GM23248 (cell line): ENCODE measurements at regions not wholly inside any gene's neighbourhood (a gene's known extent, or its start where the extent isn't known, plus 50 kb on each side); places are given as distances from the start of the nearest gene placed in this dataset.

Source experiments
- DNase-seq: peaks from one replicate; pipeline ENCODE4 v3.0.0-alpha.2; 2015
- H2AFZ ChIP-seq: fragments of 200-600 bp; sonication (generic); 2 replicates; pipeline ENCODE4 v1.6.1; 2016; ENCODE audit warnings: antibody characterized with exemption
- H3F3A ChIP-seq: fragments of 200-600 bp; sonication (generic); 2 replicates; pipeline ENCODE4 v1.6.1; 2016; ENCODE audit warnings: mild to moderate bottlenecking, antibody characterized with exemption, mixed run types; ENCODE audit not compliant: insufficient read depth
- H3K27ac ChIP-seq: fragments of 200-600 bp; sonication (generic); 2 replicates; pipeline ENCODE4 v1.5.1; 2016; ENCODE audit warnings: mild to moderate bottlenecking
- H3K27me3 ChIP-seq: fragments of 200-600 bp; sonication (generic); replicated peaks from 2 replicates; pipeline ENCODE4 v1.6.1; 2016; ENCODE audit warnings: mild to moderate bottlenecking; ENCODE audit not compliant: insufficient read depth
- H3K36me3 ChIP-seq: fragments of 200-600 bp; sonication (generic); 2 replicates; pipeline ENCODE4 v1.6.1; 2016; ENCODE audit warnings: low read depth, mild to moderate bottlenecking
- H3K4me1 ChIP-seq: fragments of 200-600 bp; sonication (generic); 2 replicates; pipeline ENCODE4 v1.6.1; 2016; ENCODE audit warnings: mild to moderate bottlenecking; ENCODE audit not compliant: insufficient read depth
- H3K4me2 ChIP-seq: fragments of 200-600 bp; sonication (generic); one replicate; pipeline ENCODE4 v1.6.1; 2016; ENCODE audit warnings: mild to moderate bottlenecking; ENCODE audit not compliant: unreplicated experiment
- H3K4me3 ChIP-seq: fragments of 200-600 bp; sonication (generic); 2 replicates; pipeline ENCODE4 v1.5.1; 2016; ENCODE audit warnings: mild to moderate bottlenecking
- H3K79me2 ChIP-seq: fragments of 200-600 bp; sonication (generic); 2 replicates; pipeline ENCODE4 v1.6.1; 2016; ENCODE audit warnings: mild to moderate bottlenecking; ENCODE audit not compliant: insufficient read depth
- H3K9ac ChIP-seq: fragments of 200-600 bp; sonication (generic); 2 replicates; pipeline ENCODE4 v1.6.1; 2016; ENCODE audit warnings: mild to moderate bottlenecking
- H3K9me2 ChIP-seq: fragments of 200-600 bp; sonication (generic); 2 replicates; pipeline ENCODE4 v1.6.1; 2016; ENCODE audit warnings: mixed run types, mild to moderate bottlenecking, moderate library complexity; ENCODE audit not compliant: insufficient read depth
- H3K9me3 ChIP-seq: fragments of 200-600 bp; sonication (generic); one replicate; pipeline ENCODE4 v1.6.1; 2017; ENCODE audit warnings: low read depth
- H4K20me1 ChIP-seq: fragments of 200-600 bp; sonication (generic); 2 replicates; pipeline ENCODE4 v1.6.0; 2016; ENCODE audit not compliant: insufficient read depth
- EZH2 ChIP-seq: fragments of 200-600 bp; sonication (generic); IDR thresholded peaks from 2 replicates; pipeline ENCODE4 v1.6.1; 2018; ENCODE audit warnings: antibody characterized with exemption, mild to moderate bottlenecking; ENCODE audit not compliant: insufficient read depth, poor library complexity, severe bottlenecking
- EZH2phosphoT487 ChIP-seq: fragments of 200-600 bp; sonication (generic); IDR thresholded peaks from 2 replicates; pipeline ENCODE4 v1.6.1; 2018; ENCODE audit warnings: antibody characterized with exemption, moderate library complexity, mild to moderate bottlenecking, low read depth; ENCODE audit not compliant: insufficient read depth
- WGBS, 2 experiments: methylation state at CpG; one replicate each; pipeline ENCODE4 v1.1.6; 2015 to 2017; ENCODE audit warnings: low lambda C conversion rate in 2 of 2, low coverage in 1 of 2; ENCODE audit errors: missing lambda C conversion rate in 2 of 2; 5-methylcytosine and 5-hydroxymethylcytosine counted together
- in situ Hi-C: fragments of 300-500 bp; cut with MboI; formaldehyde crosslinking; loops from 2 replicates; pipeline ENCODE4 v1.15.0; 2020

- Histone ChIP-seq H3K9me2 (no peaks in the 10 kb centered on the region), H3K4me1 (no peaks in the 10 kb centered on the region), H3K27ac (no peak overlapping the region), H3K4me2 (no peak overlapping the region), H3K27me3 (0 out of 2 replicates have a peak, but pooled peaks cover 5% of the 10 kb centered on the region), H3K9ac (no peak overlapping the region), H3K9me3 (no peaks in the 10 kb centered on the region), H3K4me3 (no peak overlapping the region), H3K79me2 (no peaks in the 10 kb centered on the region), H3F3A (no peaks in the 10 kb centered on the region), H3K36me3 (no peaks in the 10 kb centered on the region), H2AFZ (no peak overlapping the region), H4K20me1 (no peaks in the 10 kb centered on the region)
- TF ChIP-seq EZH2 (no peak), EZH2phosphoT487 (no peak)
- 50 to 52% methylated on average over 3 of the region's 3 CpGs for WGBS, 2 experiments
- no peak for DNase-seq
- in situ Hi-C loops = no loop called here
Observed at GRCh38 chr3:152620395-152620794, 214.5 kb upstream of the P2RY1 start.

GRCh38 chr3:152621006-152621868, 213.7 kb upstream of the P2RY1 start:
- in situ Hi-C loops = no loop called here
- Histone ChIP-seq H3K9me3 (no peaks in the 10 kb centered on the region), H3K27ac (no peak overlapping the region), H3K27me3 (0 out of 2 replicates have a peak, but pooled peaks cover 5% of the 10 kb centered on the region), H3K9me2 (no peaks in the 10 kb centered on the region), H2AFZ (no peak overlapping the region), H4K20me1 (no peaks in the 10 kb centered on the region), H3K36me3 (no peaks in the 10 kb centered on the region), H3K79me2 (no peaks in the 10 kb centered on the region), H3K4me1 (no peaks in the 10 kb centered on the region), H3F3A (no peaks in the 10 kb centered on the region), H3K4me2 (no peak overlapping the region), H3K4me3 (no peak overlapping the region), H3K9ac (no peak overlapping the region)
- DNase-seq = peak; percentile 22
- WGBS, 2 experiments = 44 to 48% methylated on average over 8 of the region's 8 CpGs
- TF ChIP-seq EZH2phosphoT487 (no peak), EZH2 (no peak)

DNA sequence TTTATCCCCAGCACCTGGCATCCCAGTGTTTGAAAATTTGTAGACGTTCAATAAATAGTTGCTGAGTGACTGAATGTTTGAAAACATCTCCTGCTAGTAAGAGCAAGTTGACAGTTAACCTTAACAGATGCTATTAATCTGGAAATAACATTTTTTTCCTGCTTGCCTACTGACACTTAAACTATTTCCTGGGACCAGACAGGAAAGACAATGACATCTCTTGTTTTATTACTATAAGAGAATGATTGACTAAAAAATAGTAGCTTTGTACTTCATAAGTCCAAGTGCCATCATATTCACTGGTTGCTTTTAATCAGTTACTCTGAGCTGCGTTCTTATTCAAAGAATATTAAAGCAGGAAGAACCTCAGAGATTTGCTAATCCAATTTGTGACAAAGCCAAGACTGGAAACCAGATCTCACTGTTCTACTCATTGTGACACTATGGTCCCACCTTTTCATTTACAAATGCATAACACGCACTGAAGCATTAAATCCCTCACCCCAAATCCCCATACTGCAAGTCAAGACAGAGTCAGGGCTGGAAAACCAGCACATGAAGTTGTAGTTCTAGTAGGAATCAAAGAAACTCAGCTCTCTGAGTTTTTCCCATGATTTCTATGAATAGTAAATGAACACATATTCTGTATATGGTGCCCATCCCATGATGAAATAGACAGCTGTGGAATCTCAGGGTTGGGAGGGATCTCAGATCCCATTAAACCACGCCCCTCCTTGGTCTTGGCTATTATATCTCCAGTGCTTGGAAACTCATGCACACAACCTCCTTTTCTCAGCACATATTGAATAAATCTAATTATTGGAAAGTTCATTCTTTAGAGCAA, 212.7 kb upstream of the P2RY1 start:
- no peak overlapping the region for H3K4me3 ChIP-seq
- no peak overlapping the region for H3K4me2 ChIP-seq
- no peak overlapping the region for H2AFZ ChIP-seq
- no peaks in the 10 kb centered on the region for H3F3A ChIP-seq
- no peaks in the 10 kb centered on the region for H3K9me2 ChIP-seq
- no peaks in the 10 kb centered on the region for H3K4me1 ChIP-seq
- H3K36me3 ChIP-seq = no peaks in the 10 kb centered on the region
- H3K27ac ChIP-seq = no peak overlapping the region
- no peak for DNase-seq
- in situ Hi-C loops = no loop called here
- H3K9me3 ChIP-seq = no peaks in the 10 kb centered on the region
- H3K9ac ChIP-seq = no peak overlapping the region
- 25 to 27% methylated on average over 4 of the region's 4 CpGs for WGBS, 2 experiments
- TF ChIP-seq EZH2phosphoT487 (no peak), EZH2 (no peak)
- H3K27me3 ChIP-seq = 0 out of 2 replicates have a peak, but pooled peaks cover 5% of the 10 kb centered on the region
- H3K79me2 ChIP-seq = no peaks in the 10 kb centered on the region
- H4K20me1 ChIP-seq = no peaks in the 10 kb centered on the region

GRCh38 chr3:152622811-152623167, 212.1 kb upstream of the P2RY1 start:
- H3K4me2 ChIP-seq = no peak overlapping the region
- WGBS, 2 experiments = 76 to 79% methylated on average over 2 of the region's 2 CpGs
- H3K9ac ChIP-seq = no peak overlapping the region
- in situ Hi-C loops = no loop called here
- H3K4me1 ChIP-seq = no peaks in the 10 kb centered on the region
- H2AFZ ChIP-seq = no peak overlapping the region
- H3K36me3 ChIP-seq = no peaks in the 10 kb centered on the region
- H3K79me2 ChIP-seq = no peaks in the 10 kb centered on the region
- no peak overlapping the region for H3K4me3 ChIP-seq
- H3K9me2 ChIP-seq = no peaks in the 10 kb centered on the region
- H3K9me3 ChIP-seq = no peaks in the 10 kb centered on the region
- no peaks in the 10 kb centered on the region for H4K20me1 ChIP-seq
- DNase-seq = peak; percentile 7
- H3F3A ChIP-seq = no peaks in the 10 kb centered on the region
- TF ChIP-seq EZH2 = no peak
- TF ChIP-seq EZH2phosphoT487 = no peak
- 0 out of 2 replicates have a peak, but pooled peaks cover 5% of the 10 kb centered on the region for H3K27me3 ChIP-seq
- no peak overlapping the region for H3K27ac ChIP-seq
